ENCODE measurements at regions not wholly inside any gene's neighbourhood (a gene's known extent, or its start where the extent isn't known, plus 50 kb on each side); places are given as distances from the start of the nearest gene placed in this dataset.

DNA sequence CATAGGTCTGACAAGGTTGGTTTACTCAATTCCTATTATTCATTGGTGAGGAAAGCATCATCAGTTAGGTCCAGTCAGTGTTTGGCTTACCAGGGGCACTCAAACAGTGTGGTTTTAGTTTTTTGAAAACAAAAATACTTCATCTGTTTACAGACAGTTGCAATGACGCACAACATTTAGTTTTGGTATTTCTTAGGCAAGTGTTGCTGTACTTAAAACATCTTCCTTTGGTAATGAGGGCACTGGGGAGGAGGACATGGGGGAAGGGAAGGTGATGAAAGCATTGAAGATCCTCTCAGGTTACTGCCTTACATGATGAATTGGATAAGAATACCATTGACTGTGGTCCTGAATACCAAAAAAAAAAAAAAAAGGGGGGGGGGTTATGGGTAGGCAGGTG is 93.7 kb upstream of the MAOA start:
- ATAC-seq: no peak
- TF ChIP-seq POLR2A (IDR thresholded peaks at IDR 0.05) (no peak), CTCF (IDR thresholded peaks at IDR 0.05) (no peak)
- 78 to 90% methylated on average over 1 of the region's 1 CpG for WGBS, 2 donors
- Histone ChIP-seq H3K9me3 (no peaks in the 10 kb centered on the region), H3K4me1 (peaks cover 10% of the 10 kb centered on the region), H3K27ac (no peak overlapping the region), H3K4me3 (no peak overlapping the region), H3K36me3 (replicated peaks in 1 of 2; ENCODE audit: insufficient read depth in 1 of 2, low read depth in 2 of 2) (no peaks in the 10 kb centered on the region), H3K27me3 (no peaks in the 10 kb centered on the region)
- intact Hi-C loops (cut with DNase I): loop anchor here (5.0 kb wide), 1 partner anchor 190 kb away; no protein-coding TSS in a partner anchor
- no peak for DNase-seq

- intact Hi-C loops (cut with DNase I): loop anchor here (5.0 kb wide), 1 partner anchor 187 kb away; no protein-coding TSS in a partner anchor
- DNase-seq (no peak), ATAC-seq (peak; percentile 45)
- Histone ChIP-seq H3K4me1 (peaks cover 9% of the 10 kb centered on the region), H3K36me3 (replicated peaks in 1 of 2; ENCODE audit: insufficient read depth in 1 of 2, low read depth in 2 of 2) (no peaks in the 10 kb centered on the region), H3K27ac (no peak overlapping the region), H3K9me3 (no peaks in the 10 kb centered on the region), H3K27me3 (no peaks in the 10 kb centered on the region), H3K4me3 (no peak overlapping the region)
- WGBS, 2 donors: 76 to 81% methylated on average over 2 of the region's 2 CpGs
- TF ChIP-seq CTCF (IDR thresholded peaks at IDR 0.05): peak in 5 of 7 experiments; percentile 10 to 48 (median 27)
- TF ChIP-seq POLR2A (IDR thresholded peaks at IDR 0.05): no peak
These were observed 91.1 kb upstream of the MAOA start for GRCh38 chrX:43564953-43565352.

GRCh38 chrX:43566170-43566569 is 89.9 kb upstream of the MAOA start:
- no peaks in the 10 kb centered on the region for H3K27me3 ChIP-seq
- no peak for TF ChIP-seq POLR2A (IDR thresholded peaks at IDR 0.05)
- no peak for TF ChIP-seq CTCF (IDR thresholded peaks at IDR 0.05)
- no peaks in the 10 kb centered on the region for H3K9me3 ChIP-seq
- H3K4me1 ChIP-seq: no peaks in the 10 kb centered on the region
- no peak overlapping the region for H3K27ac ChIP-seq
- no peak overlapping the region for H3K4me3 ChIP-seq
- no peak for ATAC-seq
- H3K36me3 ChIP-seq (replicated peaks in 1 of 2; ENCODE audit: insufficient read depth in 1 of 2, low read depth in 2 of 2): no peaks in the 10 kb centered on the region
- intact Hi-C loops (cut with DNase I): no loop called here
- no peak for DNase-seq

- DNase-seq (no peak), ATAC-seq (no peak)
- H3K27me3 ChIP-seq: no peaks in the 10 kb centered on the region
- intact Hi-C loops (cut with DNase I): no loop called here
- no peak overlapping the region for H3K4me3 ChIP-seq
- H3K9me3 ChIP-seq: no peaks in the 10 kb centered on the region
- H3K27ac ChIP-seq: no peak overlapping the region
- H3K4me1 ChIP-seq: no peaks in the 10 kb centered on the region
- H3K36me3 ChIP-seq (replicated peaks in 1 of 2; ENCODE audit: insufficient read depth in 1 of 2, low read depth in 2 of 2): no peaks in the 10 kb centered on the region
- no peak for TF ChIP-seq POLR2A (IDR thresholded peaks at IDR 0.05)
- no peak for TF ChIP-seq CTCF (IDR thresholded peaks at IDR 0.05)
These were observed 82.6 kb upstream of the MAOA start for GRCh38 chrX:43573441-43574015.

DNA sequence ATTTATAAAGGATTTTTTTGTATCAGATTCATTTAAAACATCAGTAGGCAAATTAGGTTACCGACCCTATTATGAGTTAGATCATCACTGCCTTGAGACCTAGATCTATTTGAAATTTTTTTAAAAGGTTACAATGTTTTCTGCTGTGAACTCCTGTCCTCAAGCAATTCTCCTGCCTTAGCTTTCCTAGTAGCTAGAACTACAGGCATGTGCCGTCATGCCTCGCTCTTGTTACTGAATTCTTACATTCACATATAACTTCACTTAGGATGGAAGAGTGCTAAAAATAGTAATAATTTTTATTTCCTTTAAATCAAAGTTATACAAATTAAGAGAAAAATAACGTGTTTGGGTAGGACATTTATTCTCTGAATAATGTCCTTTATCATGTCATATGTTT is 75.5 kb upstream of the MAOA start:
- Histone ChIP-seq H3K4me1 (no peaks in the 10 kb centered on the region), H3K36me3 (replicated peaks in 1 of 2; ENCODE audit: insufficient read depth in 1 of 2, low read depth in 2 of 2) (no peaks in the 10 kb centered on the region), H3K4me3 (no peak overlapping the region), H3K9me3 (no peaks in the 10 kb centered on the region), H3K27ac (no peak overlapping the region), H3K27me3 (no peaks in the 10 kb centered on the region)
- intact Hi-C loops (cut with DNase I): no loop called here
- WGBS, 2 donors: 84 to 90% methylated on average over 4 of the region's 4 CpGs
- no peak for TF ChIP-seq CTCF (IDR thresholded peaks at IDR 0.05)
- DNase-seq: no peak
- no peak for ATAC-seq
